CD4-positive, CD25-positive, alpha-beta regulatory T cell (primary cell): ENCODE measurements at regions not wholly inside any gene's neighbourhood (a gene's known extent, or its start where the extent isn't known, plus 50 kb on each side); places are given as distances from the start of the nearest gene placed in this dataset.

ENCODE experiments used
- ATAC-seq, 2 donors: fragments of 150-1000 bp; cut with Tn5 transposase; one replicate each; pipeline ENCODE4 v1.10.0; 2021; ENCODE audit warnings: low read depth in 2 of 2, moderate number of reproducible peaks in 2 of 2, moderate library complexity in 1 of 2
- DNase-seq, 3 donors: peaks; one replicate each; pipeline versions ENCODE4 v3.0.0 to v3.0.0-alpha.2; 2012 to 2022; ENCODE audit warnings: mixed read lengths in 1 of 3
- H3K27ac ChIP-seq: one replicate; pipeline ENCODE4 v1.7.0; 2013; ENCODE audit warnings: mild to moderate bottlenecking, low read length; ENCODE audit not compliant: insufficient read depth, poor library complexity, severe bottlenecking
- H3K27me3 ChIP-seq: one replicate; pipeline ENCODE4 v1.7.0; 2013; ENCODE audit warnings: low read length; ENCODE audit not compliant: control insufficient read depth, insufficient read depth
- H3K36me3 ChIP-seq: one replicate; pipeline ENCODE4 v1.7.0; 2013; ENCODE audit warnings: mild to moderate bottlenecking, low read length, moderate library complexity; ENCODE audit not compliant: control insufficient read depth, insufficient read depth
- H3K4me1 ChIP-seq: 2 replicates; pipeline ENCODE4 v1.7.0; 2013; ENCODE audit warnings: mild to moderate bottlenecking, low read length; ENCODE audit not compliant: insufficient read depth, control insufficient read depth, poor library complexity, severe bottlenecking
- H3K4me3 ChIP-seq: one replicate; pipeline ENCODE4 v1.7.0; 2013; ENCODE audit warnings: low read depth, mild to moderate bottlenecking, low read length, moderate library complexity
- H3K9me3 ChIP-seq, 2 experiments: 1 replicate in 1 of 2; 2 replicates in 1 of 2; pipeline ENCODE4 v1.7.0; 2013; ENCODE audit warnings: low read length in 2 of 2, mild to moderate bottlenecking in 1 of 2, moderate library complexity in 1 of 2; ENCODE audit not compliant: control insufficient read depth in 2 of 2
- H3K27ac Mint-ChIP-seq, 3 donors: one replicate each; pipeline ENCODE4 v1.8.0; 2020 to 2022; ENCODE audit warnings: mild to moderate bottlenecking in 3 of 3, mixed read lengths in 3 of 3, moderate library complexity in 2 of 3
- H3K27me3 Mint-ChIP-seq: one replicate; pipeline ENCODE4 v1.8.0; 2022; ENCODE audit warnings: mild to moderate bottlenecking, mixed read lengths
- H3K36me3 Mint-ChIP-seq: one replicate; pipeline ENCODE4 v1.8.0; 2020; ENCODE audit warnings: mixed read lengths
- H3K4me1 Mint-ChIP-seq, 4 donors: one replicate each; pipeline ENCODE4 v1.8.0; 2020 to 2022; ENCODE audit warnings: mixed read lengths in 4 of 4, mild to moderate bottlenecking in 1 of 4
- H3K4me3 Mint-ChIP-seq, 4 donors: one replicate each; pipeline ENCODE4 v1.8.0; 2020 to 2022; ENCODE audit warnings: mild to moderate bottlenecking in 4 of 4, mixed read lengths in 4 of 4, moderate library complexity in 3 of 4
- H3K9me3 Mint-ChIP-seq, 7 donors: one replicate each; pipeline ENCODE4 v1.8.0; 2020 to 2022; ENCODE audit warnings: mixed read lengths in 7 of 7, mild to moderate bottlenecking in 3 of 7, moderate library complexity in 2 of 7

DNA sequence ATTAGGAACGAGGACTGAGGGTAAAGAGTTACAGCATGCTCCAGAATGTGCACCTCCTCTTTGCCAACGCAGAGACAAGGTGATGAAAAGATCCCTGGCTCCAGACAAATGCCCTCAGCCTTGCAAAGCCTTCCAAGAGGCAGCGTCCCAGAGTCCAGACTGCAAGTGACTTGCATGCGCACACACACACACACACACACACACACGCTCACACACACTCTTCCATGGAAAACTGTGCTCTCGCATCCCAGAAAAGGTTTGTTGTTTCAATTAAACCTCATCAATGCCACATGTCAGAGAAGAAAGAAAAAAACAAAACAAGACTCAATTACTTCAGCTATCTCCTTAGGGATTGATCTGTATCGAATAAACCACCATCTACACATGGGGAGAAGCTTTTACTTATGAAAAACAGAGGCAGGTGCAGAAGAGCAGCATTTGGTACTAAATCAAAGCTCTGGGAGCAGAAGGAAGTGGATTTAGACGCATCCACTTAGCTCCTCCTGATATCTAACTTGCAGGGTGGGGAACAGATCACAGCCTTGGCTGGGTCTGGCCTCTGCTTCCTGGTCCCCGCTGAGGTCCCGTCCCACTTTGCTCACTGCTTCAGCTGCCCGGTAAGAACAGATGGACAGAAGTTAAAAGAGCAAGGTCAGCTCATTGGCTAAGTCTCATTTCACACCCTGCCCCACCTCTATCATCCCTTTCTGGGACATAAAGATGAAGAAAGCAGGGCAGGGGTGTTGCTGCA lies 249.8 kb upstream of the BLID start:
- no peak for DNase-seq
- Histone ChIP-seq H3K27me3 (no peaks in the 10 kb centered on the region), H3K9me3 (no peaks in the 10 kb centered on the region), H3K4me1 (no peaks in the 10 kb centered on the region), H3K27ac (no peak overlapping the region), H3K4me3 (no peak overlapping the region), H3K36me3 (no peaks in the 10 kb centered on the region)
- no peaks in the 10 kb centered on the region for H3K27me3 Mint-ChIP-seq
- H3K4me1 Mint-ChIP-seq, result no peaks in the 10 kb centered on the region
- H3K4me3 Mint-ChIP-seq, result no peak overlapping the region
- H3K27ac Mint-ChIP-seq, result no peak overlapping the region
- no peaks in the 10 kb centered on the region for H3K36me3 Mint-ChIP-seq
- peaks cover 0 to 4% (median 1%) of the 10 kb centered on the region in 7 donors for H3K9me3 Mint-ChIP-seq
- ATAC-seq, result no peak

DNA sequence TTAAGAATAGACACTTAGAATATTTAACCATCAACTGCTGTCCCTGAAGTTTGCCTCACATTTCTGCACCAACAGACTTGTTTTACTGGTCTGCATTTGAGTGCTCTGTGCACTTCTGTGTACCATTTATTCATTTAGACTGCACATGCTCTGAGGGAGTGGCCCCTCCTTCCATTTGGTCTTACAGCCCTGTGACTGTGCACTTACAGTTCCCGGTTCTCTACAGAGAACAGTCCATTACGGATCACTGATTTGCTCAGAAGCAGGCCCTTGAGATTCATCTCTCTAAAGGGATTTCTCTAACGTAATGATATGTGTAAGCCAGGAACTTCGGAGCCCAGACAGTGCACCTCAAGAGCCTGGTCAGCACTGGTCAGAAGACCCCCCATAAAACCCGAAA lies 247.3 kb upstream of the BLID start:
- Mint-ChIP-seq H3K4me1 (no peaks in the 10 kb centered on the region), H3K27me3 (no peaks in the 10 kb centered on the region), H3K27ac (no peak overlapping the region), H3K4me3 (no peak overlapping the region), H3K9me3 (peaks cover 0 to 3% (median 0%) of the 10 kb centered on the region in 7 donors), H3K36me3 (no peaks in the 10 kb centered on the region)
- no peak for DNase-seq
- Histone ChIP-seq H3K4me1 (no peaks in the 10 kb centered on the region), H3K36me3 (no peaks in the 10 kb centered on the region), H3K4me3 (no peak overlapping the region), H3K9me3 (no peaks in the 10 kb centered on the region), H3K27me3 (no peaks in the 10 kb centered on the region), H3K27ac (no peak overlapping the region)
- ATAC-seq, result no peak

DNA sequence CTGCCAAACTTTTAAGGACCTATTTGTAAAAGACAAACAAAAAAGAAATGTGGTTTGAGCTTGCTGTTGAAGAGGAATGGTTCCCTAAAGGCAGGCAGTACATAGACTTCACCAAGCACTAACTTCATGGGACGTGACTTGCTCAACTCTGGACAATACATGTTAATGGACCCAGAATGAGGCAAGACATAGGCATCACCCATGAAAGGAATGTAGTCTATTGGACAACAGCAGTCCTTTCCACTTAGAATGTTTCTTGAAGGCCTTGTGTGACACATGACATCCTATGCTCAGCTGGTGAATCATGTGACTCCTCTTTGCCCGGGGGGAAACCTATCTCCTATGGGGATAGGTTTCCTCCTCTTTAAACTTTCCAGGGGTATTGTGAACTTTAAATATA lies 246.4 kb upstream of the BLID start:
- no peak overlapping the region for H3K4me3 Mint-ChIP-seq
- DNase-seq, result no peak
- Histone ChIP-seq H3K4me1 (no peaks in the 10 kb centered on the region), H3K9me3 (no peaks in the 10 kb centered on the region), H3K27ac (no peak overlapping the region), H3K4me3 (no peak overlapping the region), H3K27me3 (no peaks in the 10 kb centered on the region), H3K36me3 (no peaks in the 10 kb centered on the region)
- no peaks in the 10 kb centered on the region for H3K27me3 Mint-ChIP-seq
- no peaks in the 10 kb centered on the region for H3K4me1 Mint-ChIP-seq
- H3K9me3 Mint-ChIP-seq, result peaks cover 0 to 3% (median 0%) of the 10 kb centered on the region in 7 donors
- H3K36me3 Mint-ChIP-seq, result no peaks in the 10 kb centered on the region
- ATAC-seq, result no peak
- no peak overlapping the region for H3K27ac Mint-ChIP-seq

DNA sequence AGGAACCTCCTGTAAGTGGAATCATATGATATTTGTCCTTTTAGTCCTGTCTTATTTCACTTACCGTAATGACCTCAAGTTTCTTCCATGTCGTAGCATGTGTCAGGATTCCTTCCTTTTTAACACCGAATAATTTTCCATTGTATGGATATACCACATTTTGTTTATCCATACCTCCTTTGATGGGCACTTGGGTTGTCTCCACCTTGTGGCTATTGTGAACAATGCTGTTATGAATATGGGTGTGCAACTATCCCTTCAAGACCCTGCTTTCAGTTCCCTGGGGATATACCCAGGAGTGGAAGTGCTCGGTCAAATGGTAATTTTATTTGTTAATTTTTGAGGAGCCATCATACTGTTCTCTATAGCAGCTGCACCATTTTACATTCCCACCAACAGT lies 244.9 kb upstream of the BLID start:
- Mint-ChIP-seq H3K27ac (no peak overlapping the region), H3K9me3 (peaks cover 0 to 3% (median 0%) of the 10 kb centered on the region in 7 donors), H3K27me3 (no peaks in the 10 kb centered on the region), H3K4me1 (no peaks in the 10 kb centered on the region), H3K4me3 (no peak overlapping the region), H3K36me3 (no peaks in the 10 kb centered on the region)
- no peak for DNase-seq
- Histone ChIP-seq H3K27me3 (no peaks in the 10 kb centered on the region), H3K4me1 (no peaks in the 10 kb centered on the region), H3K4me3 (no peak overlapping the region), H3K27ac (no peak overlapping the region), H3K9me3 (no peaks in the 10 kb centered on the region), H3K36me3 (no peaks in the 10 kb centered on the region)
- ATAC-seq, result no peak

DNA sequence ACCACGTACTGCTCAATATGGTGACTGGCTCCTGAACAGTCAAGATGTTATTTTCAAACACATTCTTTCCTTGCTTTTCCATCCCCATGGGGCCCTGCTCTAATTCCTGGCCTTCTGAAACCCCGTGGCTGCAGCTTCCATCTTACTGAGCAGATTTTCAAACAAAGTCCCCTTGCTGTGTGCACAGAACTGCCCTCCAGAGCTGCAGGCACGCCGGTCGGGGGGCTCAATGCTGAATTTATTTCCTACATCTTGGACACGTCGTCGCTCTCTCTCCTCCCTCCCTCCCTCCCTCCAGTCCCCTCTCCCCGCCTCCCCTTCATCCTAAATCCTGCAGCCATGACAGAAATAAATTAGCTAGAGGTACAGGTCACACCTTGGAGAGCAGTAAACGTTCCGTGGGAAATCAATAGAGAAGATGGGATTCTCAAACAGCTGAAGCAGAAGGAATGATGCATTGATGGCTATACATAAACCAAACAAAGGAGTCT lies 243.1 kb upstream of the BLID start:
- Mint-ChIP-seq H3K4me3 (no peak overlapping the region), H3K27ac (no peak overlapping the region), H3K36me3 (no peaks in the 10 kb centered on the region), H3K9me3 (peaks cover 0 to 8% (median 0%) of the 10 kb centered on the region in 7 donors), H3K4me1 (no peaks in the 10 kb centered on the region), H3K27me3 (no peaks in the 10 kb centered on the region)
- Histone ChIP-seq H3K36me3 (no peaks in the 10 kb centered on the region), H3K9me3 (no peaks in the 10 kb centered on the region), H3K27ac (no peak overlapping the region), H3K4me1 (no peaks in the 10 kb centered on the region), H3K4me3 (no peak overlapping the region), H3K27me3 (no peaks in the 10 kb centered on the region)
- no peak for ATAC-seq
- DNase-seq, result no peak

DNA sequence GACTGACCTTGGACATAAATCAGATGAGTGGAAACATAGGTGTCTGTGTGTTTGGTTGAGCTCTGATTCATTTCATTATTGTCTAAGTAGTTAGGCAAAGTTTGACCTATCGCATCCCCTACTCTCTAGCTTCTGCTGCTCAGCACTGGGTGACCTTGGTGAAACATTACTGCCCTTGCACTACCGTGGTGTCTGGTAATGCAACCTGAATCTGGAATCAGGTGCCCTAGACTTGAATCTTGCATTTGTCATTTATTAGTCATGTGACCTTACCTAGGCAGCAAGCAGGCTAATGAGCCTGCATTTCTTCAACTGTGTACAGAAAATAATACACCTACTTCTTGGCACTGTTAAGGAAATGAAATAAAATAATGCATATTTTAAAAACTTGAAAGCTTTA lies 242.3 kb upstream of the BLID start:
- H3K27me3 ChIP-seq, result no peaks in the 10 kb centered on the region
- H3K27ac Mint-ChIP-seq, result no peak overlapping the region
- H3K9me3 Mint-ChIP-seq, result peaks cover 0 to 8% (median 0%) of the 10 kb centered on the region in 7 donors
- H3K36me3 Mint-ChIP-seq, result no peaks in the 10 kb centered on the region
- no peaks in the 10 kb centered on the region for H3K27me3 Mint-ChIP-seq
- no peaks in the 10 kb centered on the region for H3K4me1 Mint-ChIP-seq
- no peak for ATAC-seq
- H3K36me3 ChIP-seq, result no peaks in the 10 kb centered on the region
- H3K4me3 ChIP-seq, result no peak overlapping the region
- no peak overlapping the region for H3K27ac ChIP-seq
- no peaks in the 10 kb centered on the region for H3K4me1 ChIP-seq
- no peak overlapping the region for H3K4me3 Mint-ChIP-seq
- H3K9me3 ChIP-seq, result no peaks in the 10 kb centered on the region
- DNase-seq, result no peak

DNA sequence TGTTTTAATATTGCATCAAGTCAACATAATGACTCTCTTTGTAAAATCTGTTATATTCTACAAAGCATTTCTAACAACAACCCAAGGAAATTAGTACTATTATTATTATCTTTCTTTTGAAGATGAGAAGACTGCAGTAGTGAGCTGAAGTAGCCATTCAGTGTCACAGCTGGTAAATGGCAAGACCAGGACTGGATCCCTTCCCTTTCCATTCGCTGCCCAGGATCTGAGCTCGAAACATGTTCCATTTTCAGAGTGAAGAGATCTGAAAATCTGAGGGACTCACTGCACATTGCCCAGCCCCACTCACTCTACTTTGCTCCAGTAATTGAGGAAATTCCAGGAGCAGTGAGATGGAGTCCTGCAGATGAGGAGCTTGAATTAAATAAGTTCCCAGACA lies 240.0 kb upstream of the BLID start:
- peaks cover 0 to 8% (median 2%) of the 10 kb centered on the region in 7 donors for H3K9me3 Mint-ChIP-seq

DNA sequence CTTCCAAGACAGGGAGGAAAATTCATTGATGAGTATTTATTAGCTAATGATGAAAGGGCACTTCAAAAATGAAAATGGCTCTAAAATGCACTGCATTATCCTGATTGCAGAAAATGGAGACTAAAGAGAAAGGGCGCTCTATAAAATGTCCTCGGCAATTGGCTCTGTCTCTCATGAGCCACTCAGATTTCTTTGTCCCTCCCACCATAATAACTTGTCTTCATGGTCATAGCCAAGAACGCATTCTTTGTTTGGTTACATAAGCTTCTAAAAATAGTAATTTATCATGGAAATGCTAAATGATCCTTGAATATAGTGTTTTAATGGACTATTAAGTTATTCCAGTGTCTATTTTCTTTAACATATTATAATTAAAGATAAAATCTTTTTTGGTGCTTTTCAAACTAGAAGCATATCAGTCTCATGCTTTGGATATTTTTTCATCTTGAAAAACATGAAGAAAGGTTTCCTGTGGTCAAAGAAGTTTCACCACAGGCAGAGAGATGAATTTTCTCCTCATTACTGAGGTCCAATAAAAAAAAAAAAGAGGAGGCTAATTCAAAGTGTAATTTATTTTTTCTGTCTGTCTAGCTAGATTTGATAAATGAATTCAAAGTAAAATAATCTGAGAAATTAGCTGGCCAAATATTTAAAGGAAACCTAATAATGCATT lies 238.1 kb upstream of the BLID start:
- Histone ChIP-seq H3K36me3 (no peaks in the 10 kb centered on the region), H3K4me1 (no peaks in the 10 kb centered on the region), H3K27me3 (no peaks in the 10 kb centered on the region), H3K4me3 (no peak overlapping the region), H3K27ac (no peak overlapping the region), H3K9me3 (no peaks in the 10 kb centered on the region)
- no peaks in the 10 kb centered on the region for H3K36me3 Mint-ChIP-seq
- no peak for DNase-seq
- no peak overlapping the region for H3K27ac Mint-ChIP-seq
- H3K9me3 Mint-ChIP-seq, result peaks cover 0 to 8% (median 5%) of the 10 kb centered on the region in 7 donors
- H3K27me3 Mint-ChIP-seq, result no peaks in the 10 kb centered on the region
- H3K4me1 Mint-ChIP-seq, result no peaks in the 10 kb centered on the region
- no peak overlapping the region for H3K4me3 Mint-ChIP-seq
- ATAC-seq, result no peak

More for the DNA sequence above, 240.0 kb upstream of the BLID start:
- ATAC-seq (no peak), DNase-seq (no peak)
- Mint-ChIP-seq H3K27ac (no peak overlapping the region), H3K27me3 (no peaks in the 10 kb centered on the region), H3K4me1 (no peaks in the 10 kb centered on the region), H3K4me3 (no peak overlapping the region), H3K36me3 (no peaks in the 10 kb centered on the region)
- H3K27me3 ChIP-seq, result no peaks in the 10 kb centered on the region
- no peak overlapping the region for H3K4me3 ChIP-seq
- H3K36me3 ChIP-seq, result no peaks in the 10 kb centered on the region
- H3K27ac ChIP-seq, result no peak overlapping the region
- H3K9me3 ChIP-seq, result no peaks in the 10 kb centered on the region
- no peaks in the 10 kb centered on the region for H3K4me1 ChIP-seq
